HG03108 (cell line): ENCODE measurements at regions not wholly inside any gene's neighbourhood (a gene's known extent, or its start where the extent isn't known, plus 50 kb on each side); places are given as distances from the start of the nearest gene placed in this dataset.

Experiments
- ATAC-seq: cut with Tn5 transposase; IDR thresholded peaks from one replicate; pipeline ENCODE4 v1.9.1; 2021; ENCODE audit warnings: moderate library complexity; ENCODE audit not compliant: unreplicated experiment

DNA sequence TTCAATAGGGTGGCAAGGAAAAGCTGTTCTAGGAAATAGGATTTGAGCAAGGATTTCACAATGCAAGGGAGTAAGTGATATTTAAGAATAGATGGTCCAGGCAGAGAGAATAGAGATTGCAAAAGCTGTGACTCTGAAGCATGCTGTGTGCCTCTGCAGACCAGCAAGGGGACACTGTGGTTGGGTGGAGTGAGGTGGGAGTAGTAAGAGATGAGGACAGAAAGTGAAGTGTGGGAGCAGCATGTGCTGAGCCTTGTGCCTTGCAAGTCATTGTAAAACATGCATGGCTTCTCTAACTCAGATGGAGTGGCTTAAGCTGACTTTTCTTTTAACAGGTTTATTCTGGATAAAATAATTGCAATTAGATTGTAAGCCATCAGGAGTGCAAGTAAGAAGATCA lies 442.4 kb downstream of the CCSER2 start:
- ATAC-seq: no peak

DNA sequence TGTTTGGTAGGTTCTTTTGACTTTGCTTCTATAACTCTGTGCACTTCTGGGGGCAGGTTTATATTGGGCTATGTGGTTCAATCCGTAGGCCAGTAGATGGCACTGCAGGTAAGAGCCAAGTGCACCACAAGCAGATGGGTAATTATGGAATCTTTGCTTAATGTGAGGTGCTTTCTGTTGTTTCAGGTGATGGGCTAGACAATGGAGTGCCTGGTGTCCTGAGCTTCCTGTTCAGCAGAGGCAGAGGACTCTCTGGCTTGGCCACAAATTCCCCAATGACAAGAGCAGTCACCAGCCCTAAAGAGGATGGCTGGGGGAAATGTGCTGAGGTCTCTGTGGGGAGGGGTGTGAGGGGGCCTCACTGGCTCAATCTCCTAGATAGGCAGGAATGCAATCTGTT lies 455.0 kb downstream of the CCSER2 start:
- no peak for ATAC-seq

DNA sequence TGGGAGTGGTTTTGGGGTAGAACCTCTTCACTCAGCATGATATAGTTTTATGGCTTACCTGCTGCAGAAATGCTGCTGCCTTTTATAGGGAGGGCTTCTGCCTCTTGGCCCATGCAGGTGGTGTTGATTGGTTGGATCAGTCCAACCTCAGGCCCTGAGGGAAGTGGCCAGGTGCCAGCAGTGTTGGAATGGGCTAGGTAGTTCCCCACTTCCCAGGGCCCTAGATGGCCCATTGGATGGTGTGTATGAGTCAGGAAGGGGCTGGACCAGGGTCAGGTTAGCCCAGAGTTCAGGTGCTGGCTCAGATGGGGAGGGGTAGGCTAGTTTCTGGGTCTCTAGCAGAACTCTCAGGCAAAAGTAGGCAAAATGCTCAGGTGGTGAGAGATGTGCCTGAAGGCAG lies 455.5 kb downstream of the CCSER2 start:
- ATAC-seq: no peak

DNA sequence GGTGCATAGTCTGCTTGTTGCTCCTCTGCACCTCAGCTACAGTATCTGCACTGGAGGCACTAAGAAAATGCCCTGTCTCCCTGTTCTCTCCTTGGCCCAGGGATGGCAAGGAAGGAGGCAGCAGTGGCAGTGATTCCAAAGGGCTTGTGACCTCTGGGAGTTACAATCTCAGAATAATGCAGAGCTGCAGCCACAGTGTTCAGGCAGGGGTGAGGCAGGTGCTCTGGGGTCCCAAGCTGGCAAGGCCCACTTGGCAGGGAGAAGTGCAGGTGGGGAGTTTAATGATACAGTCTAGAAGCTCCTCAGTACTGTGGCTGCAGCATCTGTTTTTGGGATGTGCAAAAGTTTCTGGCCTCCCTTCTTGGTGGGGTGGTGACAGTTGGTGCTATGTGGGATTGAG lies 456.4 kb downstream of the CCSER2 start:
- no peak for ATAC-seq

DNA sequence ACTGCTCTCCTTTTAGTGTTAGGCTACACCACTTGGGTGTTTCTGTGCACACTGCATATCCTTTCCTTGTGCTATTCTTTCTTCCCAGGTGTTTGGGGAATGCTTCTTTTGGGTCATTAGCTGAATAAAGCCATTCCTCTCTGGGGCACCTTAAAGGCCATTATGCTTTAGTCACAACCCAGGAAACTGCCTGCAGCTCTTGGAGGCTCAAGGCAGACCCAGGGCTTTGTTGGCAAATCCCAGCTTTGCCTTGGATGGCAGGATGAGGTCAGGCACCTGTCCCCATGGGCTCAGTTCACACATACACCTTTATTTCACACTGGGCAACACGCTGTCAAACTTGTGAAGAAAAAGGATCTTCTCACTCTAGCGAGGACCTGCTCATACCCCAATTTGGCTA lies 460.6 kb downstream of the CCSER2 start:
- ATAC-seq: no peak

DNA sequence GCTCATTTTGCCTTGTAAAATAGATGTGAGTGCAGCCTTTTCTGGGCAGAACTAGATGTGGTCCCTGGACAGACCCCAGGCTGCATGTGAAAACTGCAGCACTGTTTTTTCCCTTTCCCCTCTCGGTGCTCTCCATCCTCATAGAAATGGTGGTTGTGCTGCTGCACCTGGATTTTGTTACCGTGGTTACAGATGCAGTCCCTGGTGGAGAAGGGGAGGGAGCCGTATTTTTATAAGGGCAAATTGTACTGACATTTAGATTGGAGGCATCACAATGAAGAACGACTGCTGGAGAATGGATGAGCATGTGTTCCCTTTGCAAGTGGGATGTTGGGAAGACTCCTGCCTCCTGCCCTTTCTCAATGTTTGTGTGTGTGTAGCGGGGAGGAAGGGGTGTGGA lies 469.9 kb downstream of the CCSER2 start:
- ATAC-seq: no peak

DNA sequence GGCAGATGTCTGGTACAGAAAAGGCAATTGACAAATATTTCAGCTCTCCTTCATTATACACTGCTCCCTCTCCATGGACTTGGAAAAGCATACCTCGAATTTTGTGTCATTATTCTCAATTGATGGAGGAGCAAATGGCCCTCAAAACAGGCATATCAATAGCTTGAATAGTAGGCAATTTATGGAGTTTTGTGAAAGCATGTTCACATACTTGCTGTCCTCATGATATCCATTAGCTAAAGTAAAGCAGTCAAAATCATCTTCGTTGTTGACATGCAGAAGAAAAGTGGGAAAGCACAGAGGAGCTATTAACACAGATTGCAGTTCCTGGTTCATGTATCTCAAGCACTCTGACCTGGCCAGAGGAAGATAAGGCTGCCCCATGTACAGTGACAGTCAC lies 472.8 kb downstream of the CCSER2 start:
- ATAC-seq: no peak

DNA sequence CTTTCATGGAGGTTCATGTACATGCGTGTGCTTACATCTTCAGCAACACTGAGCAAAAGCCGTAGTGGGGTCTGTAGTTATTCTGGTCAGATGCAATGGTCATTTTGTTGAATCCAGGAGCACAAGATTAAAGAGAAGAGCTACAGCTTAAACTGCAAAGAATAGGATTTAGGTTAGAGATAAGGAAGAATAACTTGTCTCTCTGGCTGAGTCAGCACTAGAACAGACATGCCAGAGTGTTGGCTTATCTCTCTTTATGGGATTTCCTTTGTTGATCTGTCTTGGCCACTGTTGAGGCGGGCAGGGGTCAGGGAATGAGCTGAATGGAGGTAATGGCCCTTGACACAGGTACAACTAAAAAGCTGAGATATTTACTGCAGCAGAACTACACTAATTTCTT lies 473.5 kb downstream of the CCSER2 start:
- ATAC-seq: no peak

DNA sequence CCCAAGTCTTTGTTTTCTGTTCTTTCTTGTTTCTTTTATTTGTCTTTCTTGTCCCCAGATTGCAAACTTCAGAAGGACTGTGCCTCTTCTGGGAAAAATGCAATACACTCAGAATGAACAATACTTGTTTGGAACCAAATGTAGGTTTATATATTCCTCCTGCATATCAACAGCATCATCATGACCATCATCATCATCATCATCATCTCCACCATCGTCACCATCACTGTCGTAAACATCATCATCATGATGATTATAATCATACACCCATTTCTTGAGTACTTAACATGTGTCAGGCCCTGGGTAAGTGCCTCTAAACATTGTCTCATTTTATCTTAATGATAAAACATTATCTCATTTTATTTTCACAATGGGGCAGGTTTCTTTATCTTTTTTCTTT lies 476.8 kb downstream of the CCSER2 start:
- ATAC-seq: no peak

DNA sequence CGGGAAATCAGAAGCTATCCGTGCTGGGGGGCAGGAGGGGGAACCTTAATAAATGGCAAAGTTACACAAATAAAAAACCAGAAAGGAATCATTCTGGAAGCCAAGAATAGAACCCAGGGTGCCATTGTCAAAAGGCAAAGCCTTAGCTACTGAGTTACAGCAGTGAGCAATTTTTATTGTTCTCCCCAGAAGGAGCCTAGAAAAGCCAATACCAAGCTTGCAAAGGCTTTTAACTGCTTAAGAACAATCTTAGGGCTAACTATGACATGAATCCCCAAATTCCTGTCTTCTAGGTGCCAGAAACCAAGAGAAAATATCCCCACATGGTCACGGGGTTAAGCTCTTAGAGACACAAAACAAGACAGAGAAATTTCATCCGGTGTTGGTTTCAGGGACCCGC lies 482.7 kb downstream of the CCSER2 start:
- ATAC-seq: no peak

DNA sequence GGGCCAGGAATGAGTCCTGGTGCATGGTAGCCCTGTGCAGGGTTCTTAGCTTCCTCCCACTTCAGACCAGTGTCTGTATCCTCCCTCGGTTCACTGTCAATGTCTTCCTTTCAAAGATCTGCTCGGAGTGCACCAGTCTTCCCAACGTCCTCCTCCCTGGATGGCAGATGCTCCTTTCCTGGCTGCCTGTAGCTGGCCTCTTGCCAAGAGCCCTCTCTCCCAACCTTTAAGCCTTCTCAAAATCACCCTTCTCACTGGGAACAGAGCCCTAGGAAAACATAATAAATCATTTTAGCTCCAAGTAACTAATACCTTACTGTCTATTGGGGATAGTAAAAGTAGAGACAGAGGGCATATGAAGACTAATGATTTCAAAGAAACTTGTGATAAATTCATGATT lies 490.6 kb downstream of the CCSER2 start:
- no peak for ATAC-seq

DNA sequence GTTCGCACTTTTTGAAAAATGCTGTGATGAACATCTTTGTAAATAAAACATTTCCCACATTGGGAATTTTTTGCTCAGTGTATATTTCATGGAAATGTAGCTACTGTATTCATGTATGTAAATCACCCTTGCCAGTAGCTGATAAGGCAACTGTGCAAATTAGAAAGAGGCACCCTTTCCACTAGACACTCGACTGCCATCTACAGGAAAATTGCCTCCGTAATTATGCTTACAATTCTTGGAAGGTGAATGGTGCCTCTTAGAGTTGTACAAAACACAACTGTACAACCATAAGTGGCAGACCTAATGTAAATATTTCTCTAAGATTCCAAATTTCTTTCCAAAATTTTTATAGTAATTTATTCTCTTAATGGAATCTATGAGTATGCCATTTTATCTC lies 491.7 kb downstream of the CCSER2 start:
- no peak for ATAC-seq

DNA sequence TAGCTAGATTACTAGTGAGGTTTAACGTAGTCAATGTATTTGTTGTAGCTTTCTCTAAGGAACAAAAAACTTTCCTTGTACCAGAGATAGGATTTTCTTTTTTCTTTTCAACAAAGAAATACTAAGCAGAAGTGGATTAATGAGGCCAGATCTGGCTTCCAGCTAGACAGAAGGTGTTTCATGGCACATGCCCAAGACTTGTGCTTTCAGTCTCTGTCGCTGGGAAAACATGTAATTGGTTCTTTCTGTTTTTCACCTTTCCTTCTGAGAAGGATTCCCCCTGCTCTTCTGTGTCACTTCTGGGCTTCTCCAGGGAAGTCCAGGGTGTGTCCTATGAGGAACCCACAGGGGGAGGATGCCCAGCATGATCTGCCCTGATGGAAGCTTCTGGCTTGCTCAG lies 492.2 kb downstream of the CCSER2 start:
- no peak for ATAC-seq

DNA sequence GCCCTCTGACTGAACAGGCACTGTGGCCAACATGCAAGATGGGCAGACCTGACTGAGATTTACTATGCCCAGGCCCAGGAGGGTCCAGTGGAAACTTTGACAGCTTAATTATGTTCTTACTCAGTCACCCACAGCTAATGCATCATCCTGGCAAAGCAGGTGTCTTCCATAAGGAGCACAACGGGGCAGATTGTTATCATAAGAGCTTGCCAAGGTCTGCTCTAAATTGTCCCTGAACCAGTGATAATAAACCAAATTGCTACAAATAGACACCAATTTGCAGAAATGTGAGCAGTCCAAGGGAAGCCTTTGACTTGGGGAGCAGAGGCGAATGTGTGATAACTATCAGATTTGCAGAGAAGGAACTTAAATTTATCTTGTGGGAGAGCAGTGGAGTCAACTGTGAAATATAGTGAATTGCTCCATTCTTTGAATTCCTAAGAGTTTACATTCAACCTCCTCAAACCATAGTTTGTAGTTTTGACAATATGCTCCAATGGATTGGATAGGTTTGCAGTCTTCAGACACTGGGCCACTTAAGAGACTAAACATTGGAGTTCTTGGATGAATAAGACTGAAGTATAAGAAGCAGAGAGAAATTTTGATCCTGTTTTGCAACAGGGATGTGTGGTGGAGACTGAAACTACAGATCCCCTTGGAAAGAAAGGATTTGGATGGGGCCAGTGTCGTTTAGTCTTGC lies 494.7 kb downstream of the CCSER2 start:
- no peak for ATAC-seq

DNA sequence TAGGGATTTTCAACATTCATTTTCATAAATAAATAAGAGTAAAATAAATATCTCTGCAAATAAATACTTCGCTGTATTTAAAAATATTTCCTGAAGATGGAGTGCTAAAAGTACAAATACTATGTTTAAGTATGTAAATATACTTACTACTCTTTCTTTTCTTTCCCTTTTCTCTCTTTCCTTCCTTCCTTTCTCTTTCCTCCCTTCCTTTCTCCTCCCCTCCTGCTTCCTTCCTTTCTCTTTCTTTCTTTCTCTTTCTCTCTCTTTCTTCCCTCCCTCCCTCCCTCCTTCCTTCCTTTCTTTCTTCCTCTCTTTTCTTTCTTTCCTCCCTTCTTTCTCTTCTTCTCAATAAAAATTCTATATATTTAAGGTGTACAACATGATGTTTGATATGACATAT lies 496.1 kb downstream of the CCSER2 start:
- ATAC-seq: no peak

DNA sequence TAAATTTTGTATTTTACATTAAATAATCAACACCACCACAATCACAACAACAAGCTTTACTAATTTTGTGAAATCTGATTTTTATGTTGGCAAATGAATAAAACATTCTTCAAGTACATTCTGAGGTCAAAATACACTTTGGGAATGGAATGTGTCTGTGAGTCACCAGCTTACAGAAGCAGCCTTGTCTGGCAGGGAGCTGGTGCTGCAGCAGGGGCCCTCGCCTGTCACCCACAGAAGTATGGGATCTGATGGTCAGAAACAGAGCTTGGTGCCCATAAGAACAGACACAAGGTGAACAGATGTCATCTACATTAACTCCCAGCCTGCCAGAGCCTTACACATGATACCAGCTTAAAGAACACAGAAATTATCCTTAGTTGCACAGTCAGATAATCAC lies 496.9 kb downstream of the CCSER2 start:
- ATAC-seq: no peak

DNA sequence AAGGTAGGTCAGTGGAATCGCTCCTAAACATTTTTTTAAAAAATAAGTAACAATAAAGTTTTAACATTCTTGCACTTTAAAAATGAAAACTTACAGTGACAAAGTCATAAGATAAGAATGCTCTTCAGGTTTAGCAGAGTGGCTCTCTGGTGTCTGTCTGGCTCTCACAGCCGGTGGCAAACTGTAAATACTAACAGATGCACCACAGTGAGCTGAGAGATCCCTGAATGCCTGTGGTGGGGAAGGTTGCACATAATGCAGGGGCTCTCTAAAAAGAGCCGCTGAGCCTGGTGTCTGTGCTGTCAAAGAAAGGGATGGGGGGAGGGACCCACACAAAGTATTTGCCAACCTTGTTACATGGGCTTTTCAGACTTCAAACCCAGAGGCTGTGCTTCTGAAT lies 498.3 kb downstream of the CCSER2 start:
- no peak for ATAC-seq

DNA sequence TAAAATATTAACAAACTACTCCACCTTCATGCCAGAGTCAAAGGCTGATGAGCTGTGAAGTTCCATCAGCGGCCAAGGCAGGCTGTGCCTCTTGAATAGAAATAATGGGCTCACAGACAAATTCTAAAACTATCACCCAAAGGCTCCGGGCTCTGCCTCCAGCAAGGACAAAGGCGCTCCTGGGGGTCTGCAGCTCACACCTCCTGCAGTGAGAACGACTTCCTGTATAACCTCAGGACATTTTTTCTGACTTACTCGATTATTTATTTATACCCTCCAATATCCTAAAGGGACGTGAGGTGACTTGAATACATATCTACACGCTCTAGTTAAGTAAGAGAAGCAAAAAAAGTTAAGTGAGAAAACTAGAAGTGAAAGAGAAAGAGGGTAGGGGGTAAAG lies 500.7 kb downstream of the CCSER2 start:
- no peak for ATAC-seq

DNA sequence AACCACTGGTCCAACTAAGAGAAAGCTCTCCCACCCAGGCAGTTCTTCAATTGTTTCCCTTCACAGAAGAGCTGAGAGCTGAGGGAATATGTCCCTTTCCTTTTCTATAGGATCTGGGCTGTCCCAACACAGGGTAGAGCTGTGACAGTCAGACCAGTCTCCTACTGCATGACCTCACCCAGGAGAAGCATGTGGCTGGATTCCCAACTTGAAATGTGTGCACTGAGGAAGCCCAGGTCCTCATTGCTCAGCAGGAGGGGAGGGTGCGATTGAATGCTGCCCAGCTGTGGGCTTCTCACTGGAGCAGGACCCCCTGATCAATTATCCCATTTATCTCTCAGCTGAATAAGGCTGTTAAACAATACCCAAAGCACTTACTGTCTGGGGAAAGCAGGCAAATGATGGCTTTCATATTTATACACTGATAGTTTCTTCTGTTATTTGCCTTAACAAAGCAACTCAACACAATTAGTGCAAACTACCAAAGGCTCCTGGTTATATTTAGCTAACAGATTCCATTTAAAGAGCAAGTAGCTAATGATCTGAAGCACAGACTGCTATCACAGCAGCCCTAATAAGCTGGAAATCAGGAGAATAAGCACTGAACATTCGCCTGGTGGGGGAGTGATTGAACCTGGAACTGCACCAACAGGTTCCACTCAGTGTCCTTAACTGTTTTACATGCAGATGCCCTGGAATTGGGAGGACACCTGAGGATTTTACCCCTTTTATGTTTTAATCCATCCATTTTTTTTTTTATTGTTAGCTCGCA lies 508.8 kb downstream of the CCSER2 start:
- no peak for ATAC-seq

DNA sequence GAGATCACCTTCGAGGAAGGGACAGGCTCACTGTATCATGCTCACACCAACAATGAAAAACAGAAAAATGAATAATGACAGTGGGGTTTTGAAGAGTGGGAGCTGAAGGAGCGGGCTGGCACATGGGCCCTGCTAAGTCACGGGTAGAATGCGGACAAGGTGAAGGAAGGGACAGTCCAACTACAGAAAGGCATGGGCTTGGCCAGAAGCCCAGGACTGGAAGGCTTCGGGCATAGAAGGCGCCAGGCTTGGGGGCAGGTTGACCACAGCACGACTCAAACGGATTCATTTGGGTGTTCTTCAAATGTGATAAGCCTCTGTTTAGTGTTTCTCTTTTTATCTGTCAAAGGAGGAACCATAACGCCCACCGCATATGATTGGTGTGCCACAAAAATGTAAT lies 509.5 kb downstream of the CCSER2 start:
- ATAC-seq: no peak

DNA sequence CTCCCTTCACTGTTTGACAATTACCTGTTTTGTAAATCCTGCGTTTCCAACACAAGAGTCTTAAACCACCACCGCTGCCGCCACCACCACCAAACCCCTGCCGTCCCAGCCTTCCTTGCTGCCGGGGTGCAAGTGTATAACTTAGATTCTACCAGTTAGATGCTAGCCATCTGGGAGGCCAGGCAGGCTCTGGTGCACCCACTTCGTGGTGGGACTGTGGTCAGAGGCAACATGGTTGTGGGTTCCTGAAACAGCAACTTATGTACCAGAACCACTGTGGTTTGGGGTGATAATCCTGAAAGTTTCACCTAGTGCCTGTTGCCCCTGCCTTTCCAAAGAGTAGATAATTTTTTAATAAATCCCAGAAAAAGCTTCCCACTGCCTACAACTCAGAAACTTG lies 510.5 kb downstream of the CCSER2 start:
- ATAC-seq: no peak

DNA sequence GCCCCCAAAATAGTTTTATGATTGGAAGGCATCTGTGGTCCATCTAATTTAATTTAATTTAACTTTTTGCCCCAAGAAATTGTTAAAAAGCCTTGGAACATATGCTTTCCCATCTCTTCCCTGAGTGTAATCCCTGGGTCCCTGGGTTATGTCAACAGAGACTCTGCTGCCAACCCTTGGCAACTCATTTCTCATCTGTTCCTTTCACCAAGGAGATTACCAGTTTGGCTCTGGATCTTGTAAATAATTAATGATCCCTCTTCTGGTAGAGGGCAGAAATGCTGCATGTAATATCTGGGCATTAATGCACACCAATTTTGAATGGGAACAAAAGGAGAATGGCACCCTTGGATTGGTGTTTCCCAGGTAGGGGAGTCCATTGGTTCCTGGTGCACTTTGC lies 514.2 kb downstream of the CCSER2 start:
- ATAC-seq: no peak

DNA sequence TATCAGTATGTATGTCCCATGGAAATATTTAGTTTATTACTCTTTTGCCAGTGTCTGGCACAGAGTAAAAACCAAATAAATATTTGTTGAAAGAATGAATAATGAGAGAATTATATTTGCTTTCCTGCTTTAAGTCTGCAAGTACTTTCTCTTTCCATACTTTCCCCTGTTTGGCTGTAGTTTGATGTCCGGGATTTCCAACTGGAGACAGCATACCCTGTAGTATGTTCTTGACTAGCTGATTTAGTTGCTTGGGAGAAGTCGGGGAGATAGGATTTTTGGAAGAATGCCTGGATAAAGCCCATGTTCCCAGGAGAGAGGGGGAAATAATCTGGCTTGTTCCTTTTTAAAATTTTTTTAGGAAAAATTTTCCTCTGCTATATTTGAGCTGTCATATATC lies 516.1 kb downstream of the CCSER2 start:
- no peak for ATAC-seq
